ENCODE measurements at regions not wholly inside any gene's neighbourhood (a gene's known extent, or its start where the extent isn't known, plus 50 kb on each side); places are given as distances from the start of the nearest gene placed in this dataset.

DNA sequence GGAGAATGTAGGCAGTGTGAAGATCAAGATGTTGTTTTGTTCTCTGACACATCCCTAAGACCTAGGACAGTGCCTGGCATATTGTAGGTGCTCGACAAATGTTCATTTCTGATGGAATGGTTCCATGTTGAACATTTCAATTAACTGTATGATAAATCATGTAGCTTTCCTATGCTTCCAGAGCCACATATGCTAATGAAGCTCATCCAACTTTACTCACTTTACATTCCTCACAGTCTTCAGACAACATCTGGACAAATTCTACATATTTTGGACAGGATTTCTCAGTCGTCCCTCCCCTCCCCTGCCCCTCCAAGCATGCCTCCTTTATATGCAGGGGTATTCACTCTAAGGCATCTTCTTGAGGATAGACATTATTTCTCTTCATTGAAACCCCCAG lies 177.9 kb downstream of the BLID start:
- no peak for TF ChIP-seq EZH2 (IDR thresholded peaks at IDR 0.05; ENCODE audit: insufficient read depth, low read length)
- no peak for TF ChIP-seq CTCF (IDR thresholded peaks at IDR 0.05; ENCODE audit: insufficient read depth, low read depth, low read length)
- H2AFZ ChIP-seq (ENCODE audit: low read depth, low read length) = no peak overlapping the region
- Mint-ChIP-seq H3K4me3 (ENCODE audit: unreplicated experiment) (no peak overlapping the region), H3K27me3 (ENCODE audit: low read depth, unreplicated experiment) (no peaks in the 10 kb centered on the region), H3K36me3 (ENCODE audit: low read depth, unreplicated experiment) (no peaks in the 10 kb centered on the region), H3K9me3 (ENCODE audit: unreplicated experiment) (peaks cover 6% of the 10 kb centered on the region), H3K27ac (ENCODE audit: unreplicated experiment) (no peak overlapping the region), H3K4me1 (ENCODE audit: low read depth, unreplicated experiment) (peaks cover 7% of the 10 kb centered on the region)
- peak overlapping the region; percentile 30 for H3K27ac ChIP-seq (ENCODE audit: low read depth, low read length)
- H3K27me3 ChIP-seq (ENCODE audit: insufficient read depth, low read length) = no peaks in the 10 kb centered on the region
- H3K4me1 ChIP-seq (ENCODE audit: insufficient read depth, low read length) = peaks cover 10% of the 10 kb centered on the region
- no peak overlapping the region for H3K4me2 ChIP-seq (ENCODE audit: low read length)
- H3K9me3 ChIP-seq (ENCODE audit: insufficient read depth, low read depth, low read length) = no peaks in the 10 kb centered on the region
- H3K36me3 ChIP-seq (ENCODE audit: insufficient read depth, low read length) = no peaks in the 10 kb centered on the region
- DNase-seq (ENCODE audit: low read depth) (no peak), FAIRE-seq (peak; percentile 37)
- H4K20me1 ChIP-seq (ENCODE audit: insufficient read depth, low read length) = no peaks in the 10 kb centered on the region
- no peak overlapping the region for H3K4me3 ChIP-seq (ENCODE audit: insufficient read depth, low read depth, low read length)
- H3K79me2 ChIP-seq (ENCODE audit: insufficient read depth, low read length) = no peaks in the 10 kb centered on the region
- no peak overlapping the region for H3K9ac ChIP-seq (ENCODE audit: low read length)

GRCh38 chr11:121936781-121937447 lies 179.1 kb downstream of the BLID start:
- Histone ChIP-seq H3K36me3 (ENCODE audit: insufficient read depth, low read length) (no peaks in the 10 kb centered on the region), H2AFZ (ENCODE audit: low read depth, low read length) (peak overlapping the region; percentile 11), H3K79me2 (ENCODE audit: insufficient read depth, low read length) (no peaks in the 10 kb centered on the region), H3K9ac (ENCODE audit: low read length) (peak overlapping the region; percentile 28), H3K27me3 (ENCODE audit: insufficient read depth, low read length) (no peaks in the 10 kb centered on the region), H3K9me3 (ENCODE audit: insufficient read depth, low read depth, low read length) (peaks cover 3% of the 10 kb centered on the region), H3K4me3 (ENCODE audit: insufficient read depth, low read depth, low read length) (no peak overlapping the region), H3K27ac (ENCODE audit: low read depth, low read length) (peak overlapping the region; percentile 81), H3K4me1 (ENCODE audit: insufficient read depth, low read length) (peaks cover 10% of the 10 kb centered on the region), H3K4me2 (ENCODE audit: low read length) (peak overlapping the region; percentile 58), H4K20me1 (ENCODE audit: insufficient read depth, low read length) (no peaks in the 10 kb centered on the region)
- TF ChIP-seq EZH2 (IDR thresholded peaks at IDR 0.05; ENCODE audit: insufficient read depth, low read length) (no peak), CTCF (IDR thresholded peaks at IDR 0.05; ENCODE audit: insufficient read depth, low read depth, low read length) (no peak)
- Mint-ChIP-seq H3K4me3 (ENCODE audit: unreplicated experiment) (no peak overlapping the region), H3K36me3 (ENCODE audit: low read depth, unreplicated experiment) (peaks cover 1% of the 10 kb centered on the region), H3K27me3 (ENCODE audit: low read depth, unreplicated experiment) (no peaks in the 10 kb centered on the region), H3K4me1 (ENCODE audit: low read depth, unreplicated experiment) (peaks cover 7% of the 10 kb centered on the region), H3K9me3 (ENCODE audit: unreplicated experiment) (peaks cover 6% of the 10 kb centered on the region), H3K27ac (ENCODE audit: unreplicated experiment) (no peak overlapping the region)
- peak; percentile 39 for FAIRE-seq
- peak; percentile 79 for DNase-seq (ENCODE audit: low read depth)

DNA sequence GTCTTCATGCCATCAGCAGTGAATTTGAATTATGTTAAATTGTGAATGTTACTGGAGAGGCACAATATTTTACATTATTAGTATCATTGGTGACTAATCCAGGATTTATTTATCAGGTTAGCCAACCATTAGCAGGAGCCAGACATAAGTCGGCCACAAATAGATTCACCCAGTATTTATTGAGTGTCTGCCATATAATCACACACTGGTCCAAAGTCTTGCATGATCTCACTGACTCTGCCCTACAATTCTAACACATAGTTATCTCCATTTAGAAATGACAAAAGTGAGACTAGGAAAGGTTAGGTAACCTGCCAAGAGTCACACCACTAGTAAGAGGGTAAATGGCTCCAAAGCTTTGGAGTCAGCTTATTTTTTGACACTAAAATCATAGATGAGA lies 179.6 kb downstream of the BLID start:
- Histone ChIP-seq H3K4me3 (ENCODE audit: insufficient read depth, low read depth, low read length) (no peak overlapping the region), H3K27me3 (ENCODE audit: insufficient read depth, low read length) (no peaks in the 10 kb centered on the region), H2AFZ (ENCODE audit: low read depth, low read length) (peak overlapping the region; percentile 11), H3K9ac (ENCODE audit: low read length) (peak overlapping the region; percentile 28), H3K4me2 (ENCODE audit: low read length) (peak overlapping the region; percentile 58), H3K4me1 (ENCODE audit: insufficient read depth, low read length) (peaks cover 10% of the 10 kb centered on the region), H4K20me1 (ENCODE audit: insufficient read depth, low read length) (no peaks in the 10 kb centered on the region), H3K36me3 (ENCODE audit: insufficient read depth, low read length) (no peaks in the 10 kb centered on the region), H3K27ac (ENCODE audit: low read depth, low read length) (peak overlapping the region; percentile 81), H3K79me2 (ENCODE audit: insufficient read depth, low read length) (no peaks in the 10 kb centered on the region), H3K9me3 (ENCODE audit: insufficient read depth, low read depth, low read length) (peaks cover 3% of the 10 kb centered on the region)
- TF ChIP-seq CTCF (IDR thresholded peaks at IDR 0.05; ENCODE audit: insufficient read depth, low read depth, low read length) = no peak
- no peak for TF ChIP-seq EZH2 (IDR thresholded peaks at IDR 0.05; ENCODE audit: insufficient read depth, low read length)
- peaks cover 1% of the 10 kb centered on the region for H3K36me3 Mint-ChIP-seq (ENCODE audit: low read depth, unreplicated experiment)
- H3K9me3 Mint-ChIP-seq (ENCODE audit: unreplicated experiment) = peaks cover 6% of the 10 kb centered on the region
- peaks cover 7% of the 10 kb centered on the region for H3K4me1 Mint-ChIP-seq (ENCODE audit: low read depth, unreplicated experiment)
- FAIRE-seq = peak; percentile 20
- DNase-seq (ENCODE audit: low read depth) = peak; percentile 68
- no peak overlapping the region for H3K4me3 Mint-ChIP-seq (ENCODE audit: unreplicated experiment)
- H3K27me3 Mint-ChIP-seq (ENCODE audit: low read depth, unreplicated experiment) = no peaks in the 10 kb centered on the region
- H3K27ac Mint-ChIP-seq (ENCODE audit: unreplicated experiment) = no peak overlapping the region

All from astrocyte (in vitro differentiated cells and primary cell).